ENCODE measurements at regions not wholly inside any gene's neighbourhood (a gene's known extent, or its start where the extent isn't known, plus 50 kb on each side); places are given as distances from the start of the nearest gene placed in this dataset.

DNA sequence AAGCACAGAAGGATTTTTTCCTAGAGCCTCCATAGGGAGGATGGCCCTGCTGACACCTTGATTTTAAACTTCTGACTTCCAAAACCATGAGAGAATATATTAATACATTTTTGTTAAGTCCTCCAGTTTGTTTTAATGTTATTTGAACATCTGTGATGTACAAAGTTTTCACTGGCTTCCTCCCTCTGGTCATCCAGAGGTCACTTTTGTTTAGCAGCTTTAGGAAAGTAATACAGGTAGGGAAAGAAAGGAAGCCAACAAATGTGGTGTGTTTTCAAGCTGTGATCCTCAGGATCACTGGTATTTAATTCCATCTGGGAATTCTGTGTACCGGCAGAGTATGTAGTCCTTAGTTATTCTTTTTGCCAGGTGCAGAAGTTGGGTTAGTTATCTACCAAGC lies 488.8 kb upstream of the ATXN8OS start:
- TF ChIP-seq EZH2phosphoT487 (IDR thresholded peaks at IDR 0.05; ENCODE audit: insufficient read depth, low read depth) (no peak), EZH2 (IDR thresholded peaks at IDR 0.05; ENCODE audit: insufficient read depth, poor library complexity, severe bottlenecking) (no peak)

Data from GM23248 (cell line).